Liver (tissue), 8 donors: ENCODE measurements at regions not wholly inside any gene's neighbourhood (a gene's known extent, or its start where the extent isn't known, plus 50 kb on each side); places are given as distances from the start of the nearest gene placed in this dataset.

Experiments
- DNase-seq: peaks from one replicate; pipeline ENCODE4 v3.0.0-alpha.2; 2017; ENCODE audit warnings: low spot score
- H3K27ac ChIP-seq, 2 donors: one replicate each; pipeline ENCODE4 v1.7.0; 2013; ENCODE audit warnings: inconsistent platforms in 2 of 2, low read length in 2 of 2, control low read depth in 1 of 2, low read depth in 1 of 2, mild to moderate bottlenecking in 1 of 2
- H3K27me3 ChIP-seq, 4 donors: one replicate each; pipeline versions ENCODE4 v1.6.1 to v1.7.0; 2013; ENCODE audit warnings: low read length in 3 of 4, inconsistent platforms in 1 of 4, mild to moderate bottlenecking in 1 of 4, moderate library complexity in 1 of 4; ENCODE audit not compliant: control insufficient read depth in 4 of 4, insufficient read depth in 4 of 4
- H3K36me3 ChIP-seq, 4 donors: one replicate each; pipeline versions ENCODE4 v1.6.1 to v1.7.0; 2013; ENCODE audit warnings: low read length in 3 of 4, mild to moderate bottlenecking in 3 of 4, low read depth in 1 of 4, moderate library complexity in 1 of 4; ENCODE audit not compliant: control insufficient read depth in 4 of 4, insufficient read depth in 3 of 4
- H3K4me1 ChIP-seq, 4 donors: one replicate each; pipeline versions ENCODE4 v1.6.1 to v1.7.0; 2013; ENCODE audit warnings: low read length in 3 of 4, mild to moderate bottlenecking in 3 of 4, moderate library complexity in 1 of 4; ENCODE audit not compliant: control insufficient read depth in 4 of 4, insufficient read depth in 4 of 4
- H3K4me3 ChIP-seq, 3 donors: one replicate each; pipeline versions ENCODE4 v1.6.1 to v1.7.0; 2013; ENCODE audit warnings: low read length in 3 of 3, control low read depth in 1 of 3, low read depth in 1 of 3, mild to moderate bottlenecking in 1 of 3
- H3K9ac ChIP-seq, 2 donors: one replicate each; pipeline ENCODE4 v1.7.0; 2013; ENCODE audit warnings: low read length in 2 of 2, mild to moderate bottlenecking in 2 of 2, moderate library complexity in 2 of 2, control low read depth in 1 of 2, low read depth in 1 of 2
- H3K9me3 ChIP-seq, 4 donors: one replicate each; pipeline versions ENCODE4 v1.6.1 to v1.7.0; 2013; ENCODE audit warnings: low read length in 3 of 4; ENCODE audit not compliant: control insufficient read depth in 4 of 4
- ATF3 ChIP-seq: IDR thresholded peaks from 2 replicates; pipeline ENCODE4 v1.6.1; 2016; ENCODE audit warnings: antibody characterized with exemption
- CTCF ChIP-seq: fragments of 150-350 bp; IDR thresholded peaks from 2 replicates; pipeline ENCODE4 v1.5.1; 2017; ENCODE audit warnings: improper control_type of control experiment, low read depth, low read length; ENCODE audit not compliant: missing input control
- FOXA1 ChIP-seq: IDR thresholded peaks from 2 replicates; pipeline ENCODE4 v1.6.1; 2016; ENCODE audit warnings: antibody characterized with exemption
- GABPA ChIP-seq, 2 donors: IDR thresholded peaks in 1 of 2; conservative IDR thresholded peaks in 1 of 2; 2 replicates each; pipeline ENCODE4 v1.6.1; 2016; ENCODE audit warnings: antibody characterized with exemption in 2 of 2, mild to moderate bottlenecking in 1 of 2, moderate library complexity in 1 of 2
- HNF4A ChIP-seq, 2 donors: conservative IDR thresholded peaks; 2 replicates each; pipeline ENCODE4 v1.6.1; 2016; ENCODE audit warnings: antibody characterized with exemption in 2 of 2, mild to moderate bottlenecking in 2 of 2
- RAD21 ChIP-seq, 2 donors: IDR thresholded peaks; 2 replicates each; pipeline ENCODE4 v1.6.1; 2016; ENCODE audit warnings: antibody characterized with exemption in 2 of 2, mild to moderate bottlenecking in 2 of 2
- RXRA ChIP-seq, 2 donors: IDR thresholded peaks; 2 replicates each; pipeline ENCODE4 v1.6.1; 2017 to 2018; ENCODE audit warnings: antibody characterized with exemption in 2 of 2, mild to moderate bottlenecking in 1 of 2
- TAF1 ChIP-seq: conservative IDR thresholded peaks from 2 replicates; pipeline ENCODE4 v1.6.1; 2016; ENCODE audit warnings: antibody characterized with exemption, mild to moderate bottlenecking
- YY1 ChIP-seq: IDR thresholded peaks from 2 replicates; pipeline ENCODE4 v1.6.1; 2016; ENCODE audit warnings: antibody characterized with exemption, mild to moderate bottlenecking
- WGBS: extraction: QIAGEN DNeasy Blood & Tissue Kit; methylation state at CpG from one replicate; pipeline ENCODE4 v1.1.7; 2013; 5-methylcytosine and 5-hydroxymethylcytosine counted together
- TF ChIP-seq, protein P1 (sequence below): IDR thresholded peaks from 2 replicates; pipeline ENCODE4 v1.6.1; 2016; ENCODE audit warnings: antibody characterized with exemption
- donor health status: healthy.
- donor health status: healthy.
- donor health status: healthy.
- donor health status: healthy.
- donor health status: healthy.

GRCh38 chr7:131242123-131242650 lies 85.5 kb upstream of the MKLN1 start (continued):
- no peak for TF ChIP-seq FOXA1
- no peak for TF ChIP-seq GABPA (IDR thresholded peaks at IDR 0.05 in 1 of 2, conservative IDR thresholded peaks at IDR 0.05 in 1 of 2)
- TF ChIP-seq, protein P1, sequence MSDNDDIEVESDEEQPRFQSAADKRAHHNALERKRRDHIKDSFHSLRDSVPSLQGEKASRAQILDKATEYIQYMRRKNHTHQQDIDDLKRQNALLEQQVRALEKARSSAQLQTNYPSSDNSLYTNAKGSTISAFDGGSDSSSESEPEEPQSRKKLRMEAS: no peak
- TF ChIP-seq TAF1: no peak
- no peak for TF ChIP-seq YY1

DNA sequence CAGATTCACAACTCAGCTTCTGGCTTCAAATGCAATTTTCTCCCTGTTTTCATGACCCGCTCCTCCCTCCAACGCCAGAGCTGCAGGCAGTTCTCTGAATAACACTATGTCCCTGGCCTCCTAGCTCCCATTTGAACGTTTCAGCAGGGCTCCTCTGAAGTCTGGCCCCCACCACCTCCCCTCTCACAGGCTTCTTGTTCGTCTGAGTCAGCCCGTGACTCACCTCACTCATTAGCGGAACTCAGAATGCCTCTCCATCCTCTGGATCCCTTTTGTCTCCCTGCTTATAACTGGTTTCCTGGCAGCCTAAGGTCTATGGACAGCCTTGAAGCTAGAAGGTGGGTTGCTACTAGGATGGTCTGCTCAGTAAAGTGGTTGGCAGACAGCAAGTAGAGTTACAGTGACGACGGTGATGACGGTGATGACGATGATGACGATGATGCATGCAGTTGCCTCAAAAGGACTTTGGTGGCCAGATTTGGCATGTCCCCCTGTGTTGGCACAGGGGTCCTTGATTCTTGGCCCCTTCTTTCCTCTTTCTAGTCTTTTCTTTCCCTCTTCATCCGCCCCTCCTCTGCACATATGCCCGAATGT lies 83.3 kb upstream of the MKLN1 start:
- Histone ChIP-seq H3K9me3 (no peaks in the 10 kb centered on the region), H3K4me1 (no peaks in the 10 kb centered on the region), H3K27ac (no peak overlapping the region), H3K9ac (no peak overlapping the region), H3K27me3 (no peaks in the 10 kb centered on the region), H3K4me3 (no peak overlapping the region), H3K36me3 (no peaks in the 10 kb centered on the region)
- DNase-seq: no peak
- WGBS: 85% methylated on average over 13 of the region's 13 CpGs
- no peak for TF ChIP-seq CTCF
- TF ChIP-seq HNF4A (conservative IDR thresholded peaks at IDR 0.05): no peak
- TF ChIP-seq ATF3: no peak

GRCh38 chr7:131249003-131249402 lies 78.7 kb upstream of the MKLN1 start:
- DNase-seq: no peak
- no peak for TF ChIP-seq RAD21 (IDR thresholded peaks at IDR 0.05)
- no peaks in the 10 kb centered on the region for H3K27me3 ChIP-seq
- H3K4me1 ChIP-seq: no peaks in the 10 kb centered on the region
- H3K9ac ChIP-seq: no peak overlapping the region
- WGBS: 60% methylated on average over 1 of the region's 1 CpG
- peaks cover 0 to 6% (median 0%) of the 10 kb centered on the region in 4 donors for H3K9me3 ChIP-seq
- no peak overlapping the region for H3K27ac ChIP-seq
- H3K36me3 ChIP-seq: no peaks in the 10 kb centered on the region
- H3K4me3 ChIP-seq: no peak overlapping the region

- peaks cover 0 to 7% (median 3%) of the 10 kb centered on the region in 4 donors for H3K9me3 ChIP-seq
- H3K27ac ChIP-seq: no peak overlapping the region
- DNase-seq: no peak
- H3K9ac ChIP-seq: no peak overlapping the region
- H3K4me3 ChIP-seq: no peak overlapping the region
- H3K4me1 ChIP-seq: no peaks in the 10 kb centered on the region
- WGBS: 90% methylated on average over 3 of the region's 3 CpGs
- no peaks in the 10 kb centered on the region for H3K36me3 ChIP-seq
- TF ChIP-seq RXRA (IDR thresholded peaks at IDR 0.05) (no peak), ATF3 (no peak), RAD21 (IDR thresholded peaks at IDR 0.05) (no peak)
- TF ChIP-seq, protein P1: no peak
- H3K27me3 ChIP-seq: no peaks in the 10 kb centered on the region
Measured at GRCh38 chr7:131249483-131249882, 78.2 kb upstream of the MKLN1 start.
